ENCODE measurements at regions not wholly inside any gene's neighbourhood (a gene's known extent, or its start where the extent isn't known, plus 50 kb on each side); places are given as distances from the start of the nearest gene placed in this dataset.

DNA sequence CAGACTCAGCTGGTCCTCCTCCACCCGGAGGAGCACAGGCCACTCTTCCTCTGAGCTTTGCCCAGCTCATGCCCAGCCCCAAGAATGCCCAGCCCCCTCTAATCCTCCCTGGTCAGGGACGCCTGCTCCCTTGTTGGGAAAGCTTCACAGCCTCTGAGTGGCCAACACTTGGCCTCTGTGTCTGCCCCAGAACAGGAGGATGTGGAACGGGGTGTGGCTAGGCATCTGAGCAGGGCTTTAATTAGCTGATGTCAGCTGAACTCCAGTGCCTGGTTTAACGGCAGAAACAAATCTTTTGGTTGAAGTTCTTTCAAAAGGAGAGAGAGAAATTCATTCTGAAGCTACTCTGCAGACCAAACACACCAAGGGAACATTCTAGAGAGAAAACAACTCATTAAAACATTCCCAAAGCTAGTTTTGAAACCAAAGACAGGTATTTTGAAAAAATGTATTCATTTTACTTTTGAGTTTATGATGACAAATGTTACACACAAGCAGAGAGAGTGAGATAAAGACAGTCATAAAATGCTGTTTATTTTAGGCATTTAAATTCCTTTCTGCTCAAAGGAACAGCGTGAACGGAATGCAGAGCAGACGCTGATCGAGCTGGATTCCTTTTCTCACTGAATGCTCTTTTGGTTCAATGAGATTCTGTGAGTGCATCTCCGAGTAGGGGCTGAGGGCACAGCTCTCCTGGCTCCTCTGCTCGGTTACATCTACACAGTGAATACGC is 63.8 kb downstream of the RTP5 start:
- TF ChIP-seq, protein P1, sequence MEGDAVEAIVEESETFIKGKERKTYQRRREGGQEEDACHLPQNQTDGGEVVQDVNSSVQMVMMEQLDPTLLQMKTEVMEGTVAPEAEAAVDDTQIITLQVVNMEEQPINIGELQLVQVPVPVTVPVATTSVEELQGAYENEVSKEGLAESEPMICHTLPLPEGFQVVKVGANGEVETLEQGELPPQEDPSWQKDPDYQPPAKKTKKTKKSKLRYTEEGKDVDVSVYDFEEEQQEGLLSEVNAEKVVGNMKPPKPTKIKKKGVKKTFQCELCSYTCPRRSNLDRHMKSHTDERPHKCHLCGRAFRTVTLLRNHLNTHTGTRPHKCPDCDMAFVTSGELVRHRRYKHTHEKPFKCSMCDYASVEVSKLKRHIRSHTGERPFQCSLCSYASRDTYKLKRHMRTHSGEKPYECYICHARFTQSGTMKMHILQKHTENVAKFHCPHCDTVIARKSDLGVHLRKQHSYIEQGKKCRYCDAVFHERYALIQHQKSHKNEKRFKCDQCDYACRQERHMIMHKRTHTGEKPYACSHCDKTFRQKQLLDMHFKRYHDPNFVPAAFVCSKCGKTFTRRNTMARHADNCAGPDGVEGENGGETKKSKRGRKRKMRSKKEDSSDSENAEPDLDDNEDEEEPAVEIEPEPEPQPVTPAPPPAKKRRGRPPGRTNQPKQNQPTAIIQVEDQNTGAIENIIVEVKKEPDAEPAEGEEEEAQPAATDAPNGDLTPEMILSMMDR (IDR thresholded peaks at IDR 0.05) = no peak
- TF ChIP-seq POLR2A (IDR thresholded peaks at IDR 0.05) = no peak
